ENCODE measurements at regions not wholly inside any gene's neighbourhood (a gene's known extent, or its start where the extent isn't known, plus 50 kb on each side); places are given as distances from the start of the nearest gene placed in this dataset.
"Not testable (repeated sequence)": the region's sequence is repeated elsewhere in the genome, so short reads cannot be mapped to it uniquely, and the experiment has no call there.

- DNase-seq (ENCODE audit: low read depth), result no peak
Measured at GRCh38 chr1:234920136-234920842, 208.3 kb downstream of the TOMM20 start.

GRCh38 chr1:234918961-234919761 lies 209.5 kb downstream of the TOMM20 start:
- no peak for DNase-seq (ENCODE audit: low read depth)

DNA sequence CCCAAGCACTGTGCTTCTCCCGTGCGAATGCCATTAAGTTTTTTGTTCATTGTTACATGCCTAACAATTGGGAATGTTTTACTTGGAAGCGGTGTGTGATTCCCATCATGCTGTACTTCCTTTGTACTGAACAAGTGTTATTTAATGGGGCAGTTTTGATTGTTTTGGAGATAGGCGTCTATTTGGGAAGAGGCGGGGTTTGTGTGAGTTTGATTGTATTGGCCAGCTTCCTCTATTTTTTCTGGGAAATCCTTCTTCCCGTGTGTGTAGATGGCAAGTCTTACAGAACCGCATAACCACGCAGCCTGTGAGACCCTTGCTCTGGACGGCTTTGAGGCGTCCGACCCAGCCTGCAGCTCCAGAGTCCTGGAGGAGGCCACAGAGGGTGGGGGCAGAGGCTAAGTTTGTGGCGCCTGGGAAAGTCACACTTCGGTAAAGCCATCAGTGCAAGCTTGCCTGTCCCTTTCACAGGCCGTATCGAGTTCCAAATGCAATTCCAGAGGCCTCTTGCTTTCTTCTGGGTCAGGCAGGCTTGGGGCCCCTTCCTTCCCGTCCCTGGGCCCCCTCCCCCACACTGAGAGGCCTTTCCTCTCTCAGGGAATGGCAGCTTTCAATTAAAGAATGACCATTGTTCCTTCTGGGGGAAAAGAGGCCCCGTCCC lies 210.3 kb downstream of the TOMM20 start:
- no peak for DNase-seq (ENCODE audit: low read depth)

- no peak for DNase-seq (ENCODE audit: low read depth)
Measured at GRCh38 chr1:234917495-234918180, 211.0 kb downstream of the TOMM20 start.

GRCh38 chr1:234916840-234917239 lies 211.8 kb downstream of the TOMM20 start:
- no peak for DNase-seq (ENCODE audit: low read depth)

- DNase-seq (ENCODE audit: low read depth), result no peak
Measured at GRCh38 chr1:234915924-234916675, 212.5 kb downstream of the TOMM20 start.

- DNase-seq (ENCODE audit: low read depth), result no peak
Measured at GRCh38 chr1:234914606-234915290, 213.9 kb downstream of the TOMM20 start.

DNA sequence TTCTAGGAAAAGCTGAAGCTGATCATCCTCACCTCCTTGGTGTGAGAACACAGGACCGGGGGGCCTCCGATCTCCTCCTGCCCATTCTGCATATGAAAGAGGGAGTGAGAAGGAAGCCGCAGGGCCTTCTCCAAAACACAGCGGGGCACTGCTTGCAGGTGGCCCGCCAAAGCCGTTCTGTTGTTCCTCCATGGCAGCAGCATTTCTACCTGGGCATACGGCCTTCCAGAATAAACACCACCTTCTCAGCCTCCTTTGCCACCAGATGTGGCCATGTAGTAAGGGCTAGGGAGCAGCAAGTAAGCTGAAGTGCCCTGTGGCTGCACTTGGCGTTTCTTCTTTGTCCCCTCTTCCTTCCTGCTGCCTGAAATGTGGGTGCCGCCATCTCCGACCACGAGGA lies 214.9 kb downstream of the TOMM20 start:
- no peak for DNase-seq (ENCODE audit: low read depth)

DNA sequence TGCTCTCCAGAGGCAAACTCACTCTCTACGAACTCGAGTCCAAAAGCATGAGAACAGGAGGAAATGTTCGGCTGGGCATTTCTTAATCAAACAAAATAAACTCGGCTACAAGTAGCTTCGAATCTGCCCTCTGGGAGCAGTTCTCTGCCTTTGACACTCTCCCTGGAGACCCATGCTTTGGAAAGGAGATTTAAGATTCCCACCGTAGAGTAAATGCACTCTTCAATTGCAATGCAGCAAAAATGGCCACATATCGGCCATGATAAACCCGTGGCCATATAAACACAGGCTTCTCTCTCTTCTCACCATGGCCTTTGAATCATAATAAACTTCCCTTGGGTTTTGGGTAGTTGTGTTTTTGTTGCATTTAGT lies 215.4 kb downstream of the TOMM20 start:
- DNase-seq (ENCODE audit: low read depth), result no peak

DNA sequence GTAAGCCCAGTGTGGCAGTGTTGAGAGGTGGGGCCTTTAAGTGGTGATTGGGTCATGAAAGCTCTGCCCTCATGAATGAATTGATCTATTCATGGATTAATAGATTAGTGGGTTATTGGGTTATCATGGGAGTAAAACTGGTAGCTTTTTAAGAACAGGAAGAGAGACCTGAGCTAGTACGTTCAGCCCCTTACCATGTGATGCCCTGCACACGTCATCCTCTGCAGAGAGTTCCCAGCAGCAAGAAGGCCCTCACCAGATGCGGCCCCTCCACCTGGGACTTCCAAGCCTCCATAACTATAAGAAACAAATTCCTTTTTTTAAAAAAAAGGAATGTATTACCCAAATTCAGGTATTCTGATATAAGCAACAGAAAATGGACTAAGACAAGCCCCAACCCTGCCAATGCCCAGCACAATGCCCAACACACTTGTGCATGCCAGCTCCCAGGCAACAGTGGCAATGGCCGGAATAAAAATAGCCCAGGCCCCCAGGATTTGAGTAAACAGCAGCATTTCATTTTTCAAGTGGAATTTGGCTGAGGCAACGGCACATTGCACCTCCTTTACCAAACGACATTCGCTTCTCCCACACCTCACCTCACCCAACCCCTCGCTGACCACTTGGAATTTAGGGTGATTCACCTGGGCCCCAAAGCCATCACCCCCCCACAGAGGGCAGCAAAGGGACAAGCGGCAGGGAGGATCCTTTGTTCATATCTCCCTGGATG lies 215.9 kb downstream of the TOMM20 start:
- DNase-seq (ENCODE audit: low read depth), result no peak

- no peak for DNase-seq (ENCODE audit: low read depth)
Measured at GRCh38 chr1:234911787-234912186, 216.8 kb downstream of the TOMM20 start.

- DNase-seq (ENCODE audit: low read depth), result not testable (repeated sequence)
Measured at GRCh38 chr1:234911136-234911535, 217.5 kb downstream of the TOMM20 start.

DNA sequence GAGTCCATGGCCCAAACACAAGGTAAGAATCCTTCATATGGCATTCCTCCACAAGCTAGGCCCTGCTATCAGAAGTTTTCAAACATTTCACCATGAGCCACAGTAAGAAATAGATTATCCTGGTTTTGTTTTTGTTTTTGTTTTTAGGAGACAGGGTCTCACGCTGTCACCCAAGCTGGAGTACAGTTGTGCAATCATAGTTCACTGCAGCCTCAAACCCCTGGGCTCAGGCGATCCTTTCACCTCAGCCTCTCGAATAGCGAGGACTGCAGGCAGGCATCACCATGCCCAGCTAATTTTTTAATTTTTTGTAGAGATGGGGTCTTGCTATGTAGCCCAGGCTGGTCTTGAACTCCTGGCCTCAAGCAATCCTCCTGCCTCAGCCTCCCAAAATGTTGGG lies 218.8 kb downstream of the TOMM20 start:
- no peak for DNase-seq (ENCODE audit: low read depth)

DNA sequence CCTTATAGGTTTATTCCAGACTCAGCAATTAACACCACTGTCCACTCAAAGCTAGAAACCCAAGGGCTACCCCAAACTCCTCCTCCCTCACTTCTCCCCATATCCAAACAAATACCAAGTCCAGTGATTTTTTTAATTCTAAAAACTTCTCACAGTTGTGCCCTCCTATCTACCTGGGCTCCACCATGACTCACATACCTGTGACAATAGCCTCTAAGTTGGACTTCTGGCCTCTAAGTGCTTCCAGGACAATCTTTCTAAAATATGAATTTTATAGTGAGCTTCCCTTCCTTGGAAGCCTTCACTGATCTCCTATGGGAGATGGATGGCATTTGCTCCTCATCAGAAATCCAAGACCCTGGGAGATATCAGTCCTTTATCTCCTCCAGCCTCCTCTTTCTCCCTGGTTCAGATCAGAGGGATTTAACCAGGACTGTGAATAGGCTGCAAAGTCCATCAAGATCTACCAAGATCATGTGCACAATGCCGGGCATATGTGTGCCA lies 219.3 kb downstream of the TOMM20 start:
- no peak for DNase-seq (ENCODE audit: low read depth)

DNA sequence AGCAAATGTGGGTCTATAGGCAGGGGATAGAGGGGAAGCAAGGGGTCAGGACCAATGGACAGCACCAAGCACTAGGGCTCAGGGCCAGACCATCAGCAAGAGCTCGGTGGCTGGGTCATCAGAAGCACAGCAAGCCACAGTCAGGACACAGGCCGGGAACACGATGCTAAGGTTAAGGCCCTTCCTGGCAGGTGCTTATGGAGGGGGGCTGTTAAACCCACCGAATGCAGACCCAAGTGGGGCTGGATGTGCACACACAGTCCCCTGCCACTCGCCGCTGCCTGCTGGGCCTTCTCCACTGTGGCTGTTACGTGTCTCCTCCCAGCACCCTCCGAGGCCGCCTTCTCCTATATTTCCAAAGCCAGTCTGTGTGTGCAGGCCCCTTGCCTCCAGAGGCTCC lies 220.1 kb downstream of the TOMM20 start:
- no peak for DNase-seq (ENCODE audit: low read depth)

DNA sequence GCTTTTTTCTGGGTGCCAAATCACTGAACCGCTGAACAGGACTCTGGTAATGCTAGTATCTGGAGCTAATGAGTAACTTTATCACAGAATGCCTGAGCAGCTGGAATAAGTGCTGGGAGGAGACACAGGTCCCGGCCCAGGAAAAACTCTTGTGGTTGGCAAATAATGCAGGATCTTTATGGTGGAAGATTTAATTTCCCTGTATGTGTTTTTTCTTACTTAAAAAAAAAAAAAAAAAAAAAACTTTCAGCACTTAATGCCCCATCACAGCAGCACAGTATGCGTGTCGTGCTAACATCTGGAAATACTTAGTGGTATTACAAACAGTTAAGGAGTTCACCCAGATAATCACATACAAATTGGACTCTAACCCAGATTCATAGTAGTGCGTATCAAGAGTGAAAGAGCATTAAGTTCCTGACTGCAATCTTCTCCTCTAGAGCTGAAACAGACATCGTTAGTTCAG lies 220.7 kb downstream of the TOMM20 start:
- DNase-seq (ENCODE audit: low read depth), result no peak

- DNase-seq (ENCODE audit: low read depth), result no peak
Measured at GRCh38 chr1:234907208-234907939, 221.3 kb downstream of the TOMM20 start.

GRCh38 chr1:234906654-234907053 lies 222.0 kb downstream of the TOMM20 start:
- no peak for DNase-seq (ENCODE audit: low read depth)

DNA sequence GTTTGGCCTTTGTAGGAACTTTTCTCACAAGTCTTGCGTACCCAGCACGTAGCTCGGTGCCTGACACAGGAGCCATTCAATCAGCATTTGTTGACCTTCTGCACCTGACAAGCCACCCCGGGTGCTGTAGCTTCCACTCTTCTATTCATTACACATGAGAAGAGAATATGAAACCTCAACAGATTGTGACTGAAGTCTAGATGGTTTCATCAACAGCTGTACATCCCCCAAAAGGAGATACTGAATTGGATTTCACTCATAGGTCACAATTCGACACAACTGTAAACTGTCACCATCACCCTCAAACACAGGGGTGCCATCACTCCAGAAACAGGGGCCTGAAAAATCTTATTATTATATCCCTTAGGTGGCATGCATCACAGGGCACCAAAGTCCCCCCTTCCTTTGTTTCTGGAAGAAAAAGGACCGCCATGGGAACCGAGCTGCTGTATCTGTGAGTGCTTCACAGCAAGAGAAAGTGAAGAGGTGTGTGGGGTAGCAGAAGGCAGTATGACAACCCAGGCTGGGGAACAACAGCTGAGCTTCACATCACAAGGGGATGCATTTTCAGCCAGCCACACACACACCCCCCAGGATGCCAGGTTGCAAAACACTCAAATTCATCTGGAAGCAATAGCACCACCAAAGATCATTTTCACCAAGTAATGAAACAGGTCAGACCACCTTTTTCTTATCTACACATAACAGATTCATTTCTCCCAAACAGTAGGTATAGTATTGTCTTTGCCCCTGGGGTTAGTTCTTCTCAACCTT lies 225.7 kb downstream of the TOMM20 start:
- no peak for DNase-seq (ENCODE audit: low read depth)

Data from stimulated activated CD8-positive, alpha-beta memory T cell treated with anti-CD3 and anti-CD28 coated beads, Interleukin-15, amount 100 ng/mL, for 1 hour (primary cell).